ENCODE measurements at regions not wholly inside any gene's neighbourhood (a gene's known extent, or its start where the extent isn't known, plus 50 kb on each side); places are given as distances from the start of the nearest gene placed in this dataset.

DNA sequence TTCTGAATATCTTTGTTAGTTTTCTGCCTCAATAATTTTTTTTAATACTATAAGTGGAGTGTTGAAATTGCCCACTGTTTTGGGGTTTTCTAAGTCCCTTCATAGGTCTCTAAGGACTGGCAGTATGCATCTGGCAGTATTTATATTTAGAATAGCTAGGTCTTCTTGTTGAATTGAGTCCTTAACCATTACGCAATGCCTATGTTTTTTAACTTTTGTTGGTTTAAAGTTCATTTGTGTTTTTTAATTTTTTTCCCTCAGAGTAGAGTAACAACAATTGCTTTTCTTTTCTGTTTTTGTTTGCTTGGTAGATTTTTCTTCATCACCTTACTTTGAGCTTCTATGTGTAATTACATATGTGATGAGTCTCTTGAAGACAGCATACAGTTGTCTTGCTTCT lies 375.9 kb upstream of the EYS start:
- Histone ChIP-seq H3K27me3 (no peaks in the 10 kb centered on the region), H3K4me1 (no peaks in the 10 kb centered on the region), H3K9me3 (peaks cover 0 to 28% of the 10 kb centered on the region in 2 donors), H3K4me3 (no peak overlapping the region), H3K27ac (no peak overlapping the region), H3K36me3 (no peaks in the 10 kb centered on the region)
- intact Hi-C loops (cut with DNase I) = no loop called here
- no peak for DNase-seq (ENCODE audit: low spot score in 2 of 2)
- TF ChIP-seq, protein P1, sequence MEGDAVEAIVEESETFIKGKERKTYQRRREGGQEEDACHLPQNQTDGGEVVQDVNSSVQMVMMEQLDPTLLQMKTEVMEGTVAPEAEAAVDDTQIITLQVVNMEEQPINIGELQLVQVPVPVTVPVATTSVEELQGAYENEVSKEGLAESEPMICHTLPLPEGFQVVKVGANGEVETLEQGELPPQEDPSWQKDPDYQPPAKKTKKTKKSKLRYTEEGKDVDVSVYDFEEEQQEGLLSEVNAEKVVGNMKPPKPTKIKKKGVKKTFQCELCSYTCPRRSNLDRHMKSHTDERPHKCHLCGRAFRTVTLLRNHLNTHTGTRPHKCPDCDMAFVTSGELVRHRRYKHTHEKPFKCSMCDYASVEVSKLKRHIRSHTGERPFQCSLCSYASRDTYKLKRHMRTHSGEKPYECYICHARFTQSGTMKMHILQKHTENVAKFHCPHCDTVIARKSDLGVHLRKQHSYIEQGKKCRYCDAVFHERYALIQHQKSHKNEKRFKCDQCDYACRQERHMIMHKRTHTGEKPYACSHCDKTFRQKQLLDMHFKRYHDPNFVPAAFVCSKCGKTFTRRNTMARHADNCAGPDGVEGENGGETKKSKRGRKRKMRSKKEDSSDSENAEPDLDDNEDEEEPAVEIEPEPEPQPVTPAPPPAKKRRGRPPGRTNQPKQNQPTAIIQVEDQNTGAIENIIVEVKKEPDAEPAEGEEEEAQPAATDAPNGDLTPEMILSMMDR (IDR thresholded peaks at IDR 0.05) = no peak

DNA sequence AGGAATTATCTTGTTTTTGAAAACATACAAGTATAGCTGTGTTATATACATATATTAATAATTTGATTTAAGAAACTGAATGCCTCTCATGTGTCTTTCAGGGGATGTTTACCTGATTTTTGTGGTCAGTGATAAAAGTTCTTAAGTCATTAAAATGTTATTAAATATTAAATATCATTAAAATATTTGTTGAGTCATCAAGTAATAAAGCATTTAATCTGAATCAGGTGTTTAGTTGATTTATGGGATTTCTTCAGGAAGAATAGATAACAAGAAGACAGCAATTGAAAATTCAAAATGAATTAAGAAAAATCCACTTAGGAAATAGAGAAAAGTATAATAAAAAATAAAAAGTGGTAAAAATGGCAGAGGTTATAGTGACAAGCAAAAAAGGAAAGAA lies 361.9 kb upstream of the EYS start:
- Histone ChIP-seq H3K4me1 (no peaks in the 10 kb centered on the region), H3K4me3 (no peak overlapping the region), H3K27ac (no peak overlapping the region), H3K36me3 (no peaks in the 10 kb centered on the region), H3K27me3 (no peaks in the 10 kb centered on the region), H3K9me3 (no peaks in the 10 kb centered on the region)
- no peak for DNase-seq (ENCODE audit: low spot score in 2 of 2)
- TF ChIP-seq, protein P1 (IDR thresholded peaks at IDR 0.05) = no peak
- intact Hi-C loops (cut with DNase I) = no loop called here

DNA sequence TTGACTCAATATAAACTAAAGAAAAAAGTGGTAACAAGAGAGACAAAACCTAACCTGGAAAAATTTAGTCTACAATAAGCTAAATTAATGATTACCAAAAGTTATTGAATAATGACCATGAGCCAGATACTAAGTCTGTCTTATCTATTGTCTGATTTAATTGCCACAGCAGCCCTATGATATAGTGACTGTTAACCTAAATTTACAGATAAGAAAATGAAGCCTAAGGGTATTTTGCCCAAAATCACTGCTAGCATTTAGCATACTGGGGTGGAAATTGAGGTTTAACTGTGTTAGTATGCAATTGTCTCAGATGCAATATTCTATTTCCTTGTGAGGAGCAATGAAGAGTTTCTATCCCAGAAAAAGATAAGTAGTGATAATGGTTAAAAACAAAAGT lies 361.0 kb upstream of the EYS start:
- no peaks in the 10 kb centered on the region for H3K36me3 ChIP-seq
- TF ChIP-seq, protein P1 (IDR thresholded peaks at IDR 0.05) = no peak
- H3K4me1 ChIP-seq = no peaks in the 10 kb centered on the region
- no peak for DNase-seq (ENCODE audit: low spot score in 2 of 2)
- no peak overlapping the region for H3K4me3 ChIP-seq
- H3K27me3 ChIP-seq = no peaks in the 10 kb centered on the region
- no peaks in the 10 kb centered on the region for H3K9me3 ChIP-seq
- intact Hi-C loops (cut with DNase I) = no loop called here
- no peak overlapping the region for H3K27ac ChIP-seq

DNA sequence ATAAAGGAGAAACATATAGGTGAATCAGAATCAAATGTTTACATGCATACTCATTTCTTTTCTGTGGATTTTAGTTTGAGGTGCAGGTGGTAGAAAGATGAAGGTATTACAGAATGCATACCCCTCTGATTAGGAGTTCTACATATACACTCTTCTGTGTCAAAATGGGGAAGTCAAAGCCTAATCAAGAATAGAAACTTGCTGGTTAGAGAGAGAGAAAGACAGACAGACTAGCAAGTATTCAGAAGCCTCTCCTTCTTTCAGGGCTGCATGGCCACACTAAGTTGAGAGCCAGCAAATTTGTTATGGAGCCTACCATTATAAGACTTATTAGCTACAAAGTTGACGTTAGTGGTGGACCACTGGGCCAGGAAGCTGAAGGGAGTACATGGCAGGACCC lies 358.3 kb upstream of the EYS start:
- Histone ChIP-seq H3K4me3 (no peak overlapping the region), H3K9me3 (no peaks in the 10 kb centered on the region), H3K27me3 (no peaks in the 10 kb centered on the region), H3K4me1 (no peaks in the 10 kb centered on the region), H3K36me3 (no peaks in the 10 kb centered on the region), H3K27ac (no peak overlapping the region)
- intact Hi-C loops (cut with DNase I) = no loop called here
- TF ChIP-seq, protein P1 (IDR thresholded peaks at IDR 0.05) = no peak
- no peak for DNase-seq (ENCODE audit: low spot score in 2 of 2)

DNA sequence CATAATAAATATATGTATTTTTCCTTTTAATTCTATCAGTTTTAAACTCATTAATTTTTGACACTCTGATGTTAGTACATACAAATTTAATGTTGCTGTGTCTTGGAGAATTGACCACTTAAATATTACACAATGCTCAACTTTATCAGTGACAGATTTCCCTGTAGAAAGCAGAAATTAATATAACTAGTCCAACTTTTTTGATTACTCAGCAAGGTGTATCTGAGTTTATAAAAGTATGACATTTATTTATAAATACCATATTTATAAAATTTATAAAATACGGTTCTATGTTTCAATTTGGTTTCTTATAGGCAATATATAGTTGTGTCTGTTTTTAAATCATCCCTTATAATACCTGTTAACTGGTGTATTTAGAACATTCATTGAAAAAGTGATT lies 350.0 kb upstream of the EYS start:
- Histone ChIP-seq H3K27ac (no peak overlapping the region), H3K36me3 (no peaks in the 10 kb centered on the region), H3K4me1 (no peaks in the 10 kb centered on the region), H3K9me3 (no peaks in the 10 kb centered on the region), H3K27me3 (no peaks in the 10 kb centered on the region), H3K4me3 (no peak overlapping the region)
- no peak for DNase-seq (ENCODE audit: low spot score in 2 of 2)
- intact Hi-C loops (cut with DNase I) = no loop called here
- TF ChIP-seq, protein P1 (IDR thresholded peaks at IDR 0.05) = no peak

DNA sequence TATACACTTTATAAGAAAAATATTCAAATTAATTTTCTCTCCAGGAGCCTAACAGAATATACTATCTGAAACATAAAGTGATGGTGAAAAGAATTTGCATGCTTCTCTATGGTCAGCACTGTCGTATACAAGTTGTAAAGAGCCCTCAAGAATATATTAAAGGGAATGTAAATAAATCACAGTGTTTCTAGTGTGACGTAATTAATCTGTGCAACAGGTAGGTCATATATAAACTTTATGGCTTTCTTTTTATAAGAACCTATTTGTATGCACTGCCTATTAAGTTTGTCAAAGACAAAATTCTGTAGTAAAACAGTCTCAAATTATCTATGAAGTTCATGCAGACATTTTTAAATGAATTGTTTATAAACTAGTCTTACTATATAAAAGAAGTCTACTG lies 347.9 kb upstream of the EYS start:
- TF ChIP-seq, protein P1 (IDR thresholded peaks at IDR 0.05) = no peak
- intact Hi-C loops (cut with DNase I) = no loop called here

More for the DNA sequence above, 347.9 kb upstream of the EYS start:
- DNase-seq (ENCODE audit: low spot score in 2 of 2) = no peak
- Histone ChIP-seq H3K27ac (no peak overlapping the region), H3K9me3 (no peaks in the 10 kb centered on the region), H3K4me1 (no peaks in the 10 kb centered on the region), H3K36me3 (no peaks in the 10 kb centered on the region), H3K27me3 (no peaks in the 10 kb centered on the region), H3K4me3 (no peak overlapping the region)

Measured in ascending aorta (tissue), 2 donors.